SH-SY5Y (cell line): ENCODE measurements at regions not wholly inside any gene's neighbourhood (a gene's known extent, or its start where the extent isn't known, plus 50 kb on each side); places are given as distances from the start of the nearest gene placed in this dataset.

Experiments
- GATA2 ChIP-seq: IDR thresholded peaks from 2 replicates; pipeline ENCODE4 v1.6.1; 2011; ENCODE audit warnings: mild to moderate bottlenecking, low read depth, low read length
- GATA3 ChIP-seq: IDR thresholded peaks from 2 replicates; pipeline ENCODE4 v1.6.1; 2011; ENCODE audit warnings: low read depth, mild to moderate bottlenecking, low read length, moderate library complexity

DNA sequence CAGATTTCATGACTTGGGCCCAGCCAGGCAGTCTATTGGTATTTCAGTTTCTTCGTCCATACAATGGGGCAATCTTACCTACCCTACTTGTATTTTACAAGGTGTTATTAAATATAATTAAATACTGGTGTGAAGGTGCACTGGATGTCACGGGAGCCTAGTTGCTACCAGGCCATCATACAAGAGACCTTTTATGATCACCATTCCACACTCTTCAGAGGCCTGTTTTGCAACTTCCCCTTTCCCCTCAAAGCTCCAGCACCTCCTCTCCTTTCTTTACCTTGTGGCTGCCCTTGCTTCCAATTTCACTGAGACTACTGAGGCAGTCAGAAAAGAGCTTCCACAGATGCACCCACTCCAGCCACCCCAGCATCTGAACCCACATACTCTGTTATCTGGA, 93.8 kb upstream of the HELT start:
- TF ChIP-seq GATA3 (no peak), GATA2 (no peak)
